ENCODE measurements at regions not wholly inside any gene's neighbourhood (a gene's known extent, or its start where the extent isn't known, plus 50 kb on each side); places are given as distances from the start of the nearest gene placed in this dataset.
A peak's percentile ranks its signal among the peaks of the same experiment; 100 is the strongest.

- no peak for TF ChIP-seq CTCF (IDR thresholded peaks at IDR 0.05; ENCODE audit: extremely low read depth, insufficient read depth, missing control alignments)
- DNase-seq (ENCODE audit: low spot score) = no peak
- in situ Hi-C loops (cut with MboI; ENCODE audit: low pct_unique_long_range_greater_than_20kb, low sequenced_read_pairs, unreplicated experiment) = no loop called here
These were observed 132.7 kb downstream of the SPTSSA start for GRCh38 chr14:34329301-34329700.

- in situ Hi-C loops (cut with MboI; ENCODE audit: low pct_unique_long_range_greater_than_20kb, low sequenced_read_pairs, unreplicated experiment) = no loop called here
- no peak for DNase-seq (ENCODE audit: low spot score)
- TF ChIP-seq CTCF (IDR thresholded peaks at IDR 0.05; ENCODE audit: extremely low read depth, insufficient read depth, missing control alignments) = no peak
These were observed 133.9 kb downstream of the SPTSSA start for GRCh38 chr14:34328178-34328577.

- DNase-seq (ENCODE audit: low spot score) = no peak
- no peak for TF ChIP-seq CTCF (IDR thresholded peaks at IDR 0.05; ENCODE audit: extremely low read depth, insufficient read depth, missing control alignments)
- in situ Hi-C loops (cut with MboI; ENCODE audit: low pct_unique_long_range_greater_than_20kb, low sequenced_read_pairs, unreplicated experiment) = no loop called here
These were observed 136.5 kb downstream of the SPTSSA start for GRCh38 chr14:34325493-34325892.

GRCh38 chr14:34324363-34324795 is 137.7 kb downstream of the SPTSSA start:
- peak; percentile 62 for TF ChIP-seq CTCF (IDR thresholded peaks at IDR 0.05; ENCODE audit: extremely low read depth, insufficient read depth, missing control alignments)
- in situ Hi-C loops (cut with MboI; ENCODE audit: low pct_unique_long_range_greater_than_20kb, low sequenced_read_pairs, unreplicated experiment) = no loop called here
- peak; percentile 53 for DNase-seq (ENCODE audit: low spot score)

GRCh38 chr14:34322940-34323418 is 139.1 kb downstream of the SPTSSA start:
- DNase-seq (ENCODE audit: low spot score) = peak; percentile 76
- in situ Hi-C loops (cut with MboI; ENCODE audit: low pct_unique_long_range_greater_than_20kb, low sequenced_read_pairs, unreplicated experiment) = no loop called here
- TF ChIP-seq CTCF (IDR thresholded peaks at IDR 0.05; ENCODE audit: extremely low read depth, insufficient read depth, missing control alignments) = peak; percentile 72

GRCh38 chr14:34319140-34319539 is 142.9 kb downstream of the SPTSSA start:
- in situ Hi-C loops (cut with MboI; ENCODE audit: low pct_unique_long_range_greater_than_20kb, low sequenced_read_pairs, unreplicated experiment) = no loop called here
- no peak for TF ChIP-seq CTCF (IDR thresholded peaks at IDR 0.05; ENCODE audit: extremely low read depth, insufficient read depth, missing control alignments)
- no peak for DNase-seq (ENCODE audit: low spot score)

- in situ Hi-C loops (cut with MboI; ENCODE audit: low pct_unique_long_range_greater_than_20kb, low sequenced_read_pairs, unreplicated experiment) = no loop called here
- no peak for TF ChIP-seq CTCF (IDR thresholded peaks at IDR 0.05; ENCODE audit: extremely low read depth, insufficient read depth, missing control alignments)
- no peak for DNase-seq (ENCODE audit: low spot score)
These were observed 144.0 kb downstream of the SPTSSA start for GRCh38 chr14:34318014-34318413.
